ENCODE measurements at regions not wholly inside any gene's neighbourhood (a gene's known extent, or its start where the extent isn't known, plus 50 kb on each side); places are given as distances from the start of the nearest gene placed in this dataset.

GRCh38 chr18:56176751-56177150 is 461.6 kb downstream of the TXNL1 start:
- Mint-ChIP-seq H3K9me3 (peaks cover 4% of the 10 kb centered on the region), H3K4me3 (no peak overlapping the region), H3K27me3 (ENCODE audit: low read depth) (no peaks in the 10 kb centered on the region), H3K36me3 (ENCODE audit: low read depth) (no peaks in the 10 kb centered on the region), H3K27ac (ENCODE audit: unreplicated experiment) (no peak overlapping the region), H3K4me1 (no peaks in the 10 kb centered on the region)
- no peak for DNase-seq (ENCODE audit: low read depth, low spot score)
- TF ChIP-seq CTCF (conservative IDR thresholded peaks at IDR 0.05), result no peak

GRCh38 chr18:56175330-56176001 is 462.9 kb downstream of the TXNL1 start:
- no peak overlapping the region for H3K27ac Mint-ChIP-seq (ENCODE audit: unreplicated experiment)
- TF ChIP-seq CTCF (conservative IDR thresholded peaks at IDR 0.05), result no peak
- no peaks in the 10 kb centered on the region for H3K27me3 Mint-ChIP-seq (ENCODE audit: low read depth)
- H3K4me1 Mint-ChIP-seq, result no peaks in the 10 kb centered on the region
- H3K4me3 Mint-ChIP-seq, result no peak overlapping the region
- DNase-seq (ENCODE audit: low read depth, low spot score), result no peak
- no peaks in the 10 kb centered on the region for H3K36me3 Mint-ChIP-seq (ENCODE audit: low read depth)
- no peaks in the 10 kb centered on the region for H3K9me3 Mint-ChIP-seq

- no peak overlapping the region for H3K27ac Mint-ChIP-seq (ENCODE audit: unreplicated experiment)
Measured at GRCh38 chr18:56173542-56174220, 464.7 kb downstream of the TXNL1 start.

GRCh38 chr18:56172527-56172926 is 465.9 kb downstream of the TXNL1 start:
- H3K27ac Mint-ChIP-seq (ENCODE audit: unreplicated experiment), result no peak overlapping the region
- no peak for DNase-seq (ENCODE audit: low read depth, low spot score)
- peaks cover 5% of the 10 kb centered on the region for H3K9me3 Mint-ChIP-seq
- H3K4me1 Mint-ChIP-seq, result peaks cover 8% of the 10 kb centered on the region
- H3K27me3 Mint-ChIP-seq (ENCODE audit: low read depth), result no peaks in the 10 kb centered on the region
- H3K36me3 Mint-ChIP-seq (ENCODE audit: low read depth), result no peaks in the 10 kb centered on the region
- no peak for TF ChIP-seq CTCF (conservative IDR thresholded peaks at IDR 0.05)
- H3K4me3 Mint-ChIP-seq, result no peak overlapping the region

More at GRCh38 chr18:56173542-56174220, 464.7 kb downstream of the TXNL1 start:
- Mint-ChIP-seq H3K4me1 (no peaks in the 10 kb centered on the region), H3K9me3 (peaks cover 5% of the 10 kb centered on the region), H3K4me3 (no peak overlapping the region), H3K27me3 (ENCODE audit: low read depth) (no peaks in the 10 kb centered on the region), H3K36me3 (ENCODE audit: low read depth) (no peaks in the 10 kb centered on the region)
- no peak for DNase-seq (ENCODE audit: low read depth, low spot score)
- TF ChIP-seq CTCF (conservative IDR thresholded peaks at IDR 0.05), result no peak

- Mint-ChIP-seq H3K4me3 (no peak overlapping the region), H3K27me3 (ENCODE audit: low read depth) (no peaks in the 10 kb centered on the region), H3K9me3 (peaks cover 5% of the 10 kb centered on the region), H3K36me3 (ENCODE audit: low read depth) (no peaks in the 10 kb centered on the region), H3K27ac (ENCODE audit: unreplicated experiment) (no peak overlapping the region), H3K4me1 (peaks cover 11% of the 10 kb centered on the region)
- DNase-seq (ENCODE audit: low read depth, low spot score), result no peak
- no peak for TF ChIP-seq CTCF (conservative IDR thresholded peaks at IDR 0.05)
Measured at GRCh38 chr18:56171848-56172247, 466.5 kb downstream of the TXNL1 start.
